Dendritic cell treated with granulocyte-macrophage colony-stimulating factor and Interleukin-4, amounts not matched to agents 40 ng/mL and 50 ng/mL, for 4 days (primary cell): ENCODE measurements at regions not wholly inside any gene's neighbourhood (a gene's known extent, or its start where the extent isn't known, plus 50 kb on each side); places are given as distances from the start of the nearest gene placed in this dataset.

Source experiments
- H3K27ac Mint-ChIP-seq: one replicate; pipeline ENCODE4 v1.8.0; 2022; ENCODE audit warnings: mild to moderate bottlenecking, mixed read lengths
- H3K27me3 Mint-ChIP-seq: one replicate; pipeline ENCODE4 v1.8.0; 2022; ENCODE audit warnings: mild to moderate bottlenecking, mixed read lengths
- H3K36me3 Mint-ChIP-seq: one replicate; pipeline ENCODE4 v1.8.0; 2022; ENCODE audit warnings: low read depth, mixed read lengths
- H3K4me1 Mint-ChIP-seq: one replicate; pipeline ENCODE4 v1.8.0; 2022; ENCODE audit warnings: low read depth, mixed read lengths
- H3K4me3 Mint-ChIP-seq: one replicate; pipeline ENCODE4 v1.8.0; 2022; ENCODE audit warnings: mild to moderate bottlenecking, moderate library complexity, mixed read lengths
- H3K9me3 Mint-ChIP-seq: one replicate; pipeline ENCODE4 v1.8.0; 2022; ENCODE audit warnings: mixed read lengths
- intact Hi-C: fragments of 100-400 bp; cut with micrococcal nuclease; formaldehyde crosslinking; loops from one replicate; pipeline ENCODE4 v1.15.0; 2022

GRCh38 chr12:5210179-5210922 lies 166.7 kb downstream of the KCNA5 start:
- no peaks in the 10 kb centered on the region for H3K9me3 Mint-ChIP-seq
- no peaks in the 10 kb centered on the region for H3K27me3 Mint-ChIP-seq
- H3K27ac Mint-ChIP-seq = no peak overlapping the region
- no peaks in the 10 kb centered on the region for H3K4me1 Mint-ChIP-seq
- H3K36me3 Mint-ChIP-seq = no peaks in the 10 kb centered on the region
- intact Hi-C loops = no loop called here
- H3K4me3 Mint-ChIP-seq = no peak overlapping the region

DNA sequence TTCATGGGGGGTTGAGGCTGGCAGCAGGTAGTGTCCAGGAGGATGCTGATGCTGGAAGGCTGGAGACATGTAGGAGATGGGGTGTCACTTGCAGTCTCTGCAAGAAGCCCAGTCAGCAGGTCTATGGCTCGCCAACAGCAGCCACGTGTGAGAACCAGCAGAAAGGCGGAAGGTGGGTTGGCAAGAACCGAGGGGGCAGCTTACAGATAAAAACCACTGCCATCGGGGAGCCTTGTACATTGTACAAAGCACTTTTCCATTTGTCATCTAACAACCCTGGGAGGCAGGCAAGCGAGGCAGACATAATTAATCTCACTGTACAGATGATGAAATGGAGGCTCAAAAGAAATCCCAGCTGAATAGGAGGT lies 167.2 kb downstream of the KCNA5 start:
- Mint-ChIP-seq H3K4me3 (no peak overlapping the region), H3K36me3 (no peaks in the 10 kb centered on the region), H3K27ac (no peak overlapping the region), H3K27me3 (no peaks in the 10 kb centered on the region), H3K4me1 (no peaks in the 10 kb centered on the region), H3K9me3 (no peaks in the 10 kb centered on the region)
- intact Hi-C loops = no loop called here

GRCh38 chr12:5213336-5213735 lies 169.7 kb downstream of the KCNA5 start:
- H3K4me1 Mint-ChIP-seq = no peaks in the 10 kb centered on the region
- no peak overlapping the region for H3K4me3 Mint-ChIP-seq
- H3K9me3 Mint-ChIP-seq = no peaks in the 10 kb centered on the region
- H3K27ac Mint-ChIP-seq = no peak overlapping the region
- peaks cover 3% of the 10 kb centered on the region for H3K27me3 Mint-ChIP-seq
- intact Hi-C loops = no loop called here
- H3K36me3 Mint-ChIP-seq = no peaks in the 10 kb centered on the region

DNA sequence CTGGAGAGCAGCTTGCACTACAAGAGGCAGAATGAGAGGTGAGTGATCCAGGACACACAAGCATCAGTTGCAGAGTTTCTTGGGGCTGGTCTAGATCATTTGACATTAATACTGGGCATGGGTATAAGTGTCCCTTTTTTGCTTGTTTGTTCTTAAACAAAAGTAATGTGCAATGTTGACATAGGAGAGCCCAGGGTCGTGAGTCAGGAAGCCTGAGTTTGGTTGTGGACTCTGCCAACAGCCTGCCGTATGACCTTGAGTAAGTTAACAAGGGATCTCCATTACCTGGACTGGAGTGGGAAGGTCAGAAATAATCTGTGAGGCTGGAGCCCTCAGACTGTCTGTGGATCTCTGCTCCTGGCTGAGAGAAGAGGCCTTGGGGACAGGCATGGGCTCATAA lies 170.3 kb downstream of the KCNA5 start:
- peaks cover 3% of the 10 kb centered on the region for H3K27me3 Mint-ChIP-seq
- no peak overlapping the region for H3K4me3 Mint-ChIP-seq
- H3K9me3 Mint-ChIP-seq = no peaks in the 10 kb centered on the region
- H3K27ac Mint-ChIP-seq = no peak overlapping the region
- H3K4me1 Mint-ChIP-seq = no peaks in the 10 kb centered on the region
- no peaks in the 10 kb centered on the region for H3K36me3 Mint-ChIP-seq
- intact Hi-C loops = no loop called here

DNA sequence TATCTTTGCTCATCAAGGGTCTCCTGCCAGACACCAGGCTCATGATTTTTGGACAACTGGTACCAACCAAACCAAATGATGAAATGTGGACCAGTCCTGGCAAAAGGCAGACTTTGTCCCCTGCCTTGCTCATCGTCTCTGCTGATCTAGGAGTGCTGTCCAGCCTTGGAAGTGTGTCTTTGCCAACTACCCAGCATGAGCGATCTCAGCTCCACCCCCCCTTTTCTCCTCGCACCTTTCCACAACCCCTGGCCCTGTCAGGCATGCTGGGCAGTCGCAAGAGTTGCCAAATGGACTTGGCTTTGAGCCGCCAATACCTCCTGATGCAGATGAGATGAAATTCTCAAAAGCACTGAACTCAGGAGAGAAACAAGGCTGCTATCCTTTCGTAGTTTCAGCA lies 174.3 kb downstream of the KCNA5 start:
- H3K36me3 Mint-ChIP-seq = no peaks in the 10 kb centered on the region

DNA sequence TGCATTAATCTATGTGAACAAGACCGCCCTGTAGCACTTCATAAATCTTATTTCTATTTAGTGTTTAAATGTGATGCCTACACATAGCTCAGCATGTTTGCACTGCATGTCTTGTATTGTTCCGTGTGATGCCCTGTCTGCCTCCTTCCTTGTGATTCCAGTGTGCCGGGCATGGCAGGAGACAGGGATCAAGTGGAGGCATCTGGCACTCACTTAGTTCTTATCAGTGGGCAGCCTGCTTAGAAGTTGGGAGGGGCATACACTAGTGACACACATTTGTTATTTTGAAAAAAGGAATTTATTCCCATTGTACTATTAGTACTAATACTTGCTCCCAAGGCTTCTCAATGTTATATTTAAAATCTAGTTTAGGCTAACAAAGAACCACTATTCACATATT lies 176.4 kb downstream of the KCNA5 start:
- no peaks in the 10 kb centered on the region for H3K36me3 Mint-ChIP-seq
- peaks cover 3% of the 10 kb centered on the region for H3K27me3 Mint-ChIP-seq
- H3K27ac Mint-ChIP-seq = no peak overlapping the region
- H3K4me3 Mint-ChIP-seq = no peak overlapping the region
- intact Hi-C loops = no loop called here
- H3K9me3 Mint-ChIP-seq = no peaks in the 10 kb centered on the region
- no peaks in the 10 kb centered on the region for H3K4me1 Mint-ChIP-seq

More for the DNA sequence above, 174.3 kb downstream of the KCNA5 start:
- H3K9me3 Mint-ChIP-seq = no peaks in the 10 kb centered on the region
- intact Hi-C loops = no loop called here
- no peaks in the 10 kb centered on the region for H3K4me1 Mint-ChIP-seq
- no peak overlapping the region for H3K4me3 Mint-ChIP-seq
- peaks cover 3% of the 10 kb centered on the region for H3K27me3 Mint-ChIP-seq
- H3K27ac Mint-ChIP-seq = no peak overlapping the region

GRCh38 chr12:5220835-5221234 lies 177.2 kb downstream of the KCNA5 start:
- H3K9me3 Mint-ChIP-seq = no peaks in the 10 kb centered on the region
- H3K36me3 Mint-ChIP-seq = no peaks in the 10 kb centered on the region
- H3K27me3 Mint-ChIP-seq = peaks cover 3% of the 10 kb centered on the region
- intact Hi-C loops = no loop called here
- no peak overlapping the region for H3K4me3 Mint-ChIP-seq
- H3K4me1 Mint-ChIP-seq = no peaks in the 10 kb centered on the region
- H3K27ac Mint-ChIP-seq = no peak overlapping the region

- no peak overlapping the region for H3K4me3 Mint-ChIP-seq
Observed at GRCh38 chr12:5222011-5222461, 178.4 kb downstream of the KCNA5 start.

GRCh38 chr12:5222729-5223128 lies 179.1 kb downstream of the KCNA5 start:
- Mint-ChIP-seq H3K27ac (no peak overlapping the region), H3K4me3 (no peak overlapping the region), H3K4me1 (no peaks in the 10 kb centered on the region), H3K27me3 (peaks cover 2% of the 10 kb centered on the region), H3K36me3 (no peaks in the 10 kb centered on the region), H3K9me3 (no peaks in the 10 kb centered on the region)
- intact Hi-C loops = no loop called here

More at GRCh38 chr12:5222011-5222461, 178.4 kb downstream of the KCNA5 start:
- H3K9me3 Mint-ChIP-seq = no peaks in the 10 kb centered on the region
- peaks cover 2% of the 10 kb centered on the region for H3K27me3 Mint-ChIP-seq
- intact Hi-C loops = no loop called here
- no peak overlapping the region for H3K27ac Mint-ChIP-seq
- no peaks in the 10 kb centered on the region for H3K36me3 Mint-ChIP-seq
- no peaks in the 10 kb centered on the region for H3K4me1 Mint-ChIP-seq

DNA sequence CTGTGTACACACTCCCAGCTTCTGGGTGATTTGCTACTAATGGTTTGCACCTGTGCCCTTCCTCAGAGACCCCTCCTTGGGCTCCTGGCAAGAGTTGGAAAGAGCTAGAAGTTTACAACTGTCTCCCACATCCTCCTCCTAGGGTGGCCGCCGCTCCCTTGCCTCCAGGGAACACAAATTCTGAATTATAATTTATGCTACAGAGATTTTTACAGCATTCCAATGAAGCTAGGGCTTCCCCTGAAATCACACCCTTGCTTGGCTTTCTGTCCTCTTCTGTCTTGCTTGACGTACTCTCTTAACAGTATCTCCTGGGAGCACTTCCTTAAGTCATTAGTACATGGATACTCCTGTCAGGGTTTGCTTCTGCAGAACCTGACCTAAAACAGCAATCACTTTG lies 180.2 kb downstream of the KCNA5 start:
- Mint-ChIP-seq H3K36me3 (no peaks in the 10 kb centered on the region), H3K4me1 (no peaks in the 10 kb centered on the region), H3K27me3 (no peaks in the 10 kb centered on the region), H3K9me3 (peaks cover 9% of the 10 kb centered on the region), H3K4me3 (no peak overlapping the region), H3K27ac (no peak overlapping the region)
- intact Hi-C loops = no loop called here

GRCh38 chr12:5226581-5226980 lies 182.9 kb downstream of the KCNA5 start:
- no peaks in the 10 kb centered on the region for H3K4me1 Mint-ChIP-seq
- peaks cover 11% of the 10 kb centered on the region for H3K9me3 Mint-ChIP-seq
- H3K36me3 Mint-ChIP-seq = no peaks in the 10 kb centered on the region
- H3K27ac Mint-ChIP-seq = no peak overlapping the region
- H3K4me3 Mint-ChIP-seq = no peak overlapping the region
- intact Hi-C loops = no loop called here
- H3K27me3 Mint-ChIP-seq = no peaks in the 10 kb centered on the region

GRCh38 chr12:5227708-5228373 lies 184.2 kb downstream of the KCNA5 start:
- H3K36me3 Mint-ChIP-seq = no peaks in the 10 kb centered on the region
- H3K4me3 Mint-ChIP-seq = no peak overlapping the region
- no peaks in the 10 kb centered on the region for H3K27me3 Mint-ChIP-seq
- peaks cover 11% of the 10 kb centered on the region for H3K9me3 Mint-ChIP-seq
- intact Hi-C loops = no loop called here
- H3K27ac Mint-ChIP-seq = no peak overlapping the region
- H3K4me1 Mint-ChIP-seq = no peaks in the 10 kb centered on the region

- intact Hi-C loops = no loop called here
- H3K4me3 Mint-ChIP-seq = no peak overlapping the region
- no peaks in the 10 kb centered on the region for H3K36me3 Mint-ChIP-seq
- H3K9me3 Mint-ChIP-seq = peaks cover 11% of the 10 kb centered on the region
- H3K4me1 Mint-ChIP-seq = no peaks in the 10 kb centered on the region
- no peak overlapping the region for H3K27ac Mint-ChIP-seq
- H3K27me3 Mint-ChIP-seq = no peaks in the 10 kb centered on the region
Observed at GRCh38 chr12:5230156-5230555, 186.5 kb downstream of the KCNA5 start.

GRCh38 chr12:5230861-5231260 lies 187.2 kb downstream of the KCNA5 start:
- intact Hi-C loops = no loop called here
- Mint-ChIP-seq H3K9me3 (peaks cover 11% of the 10 kb centered on the region), H3K4me1 (no peaks in the 10 kb centered on the region), H3K36me3 (no peaks in the 10 kb centered on the region), H3K27ac (no peak overlapping the region), H3K27me3 (no peaks in the 10 kb centered on the region), H3K4me3 (no peak overlapping the region)

DNA sequence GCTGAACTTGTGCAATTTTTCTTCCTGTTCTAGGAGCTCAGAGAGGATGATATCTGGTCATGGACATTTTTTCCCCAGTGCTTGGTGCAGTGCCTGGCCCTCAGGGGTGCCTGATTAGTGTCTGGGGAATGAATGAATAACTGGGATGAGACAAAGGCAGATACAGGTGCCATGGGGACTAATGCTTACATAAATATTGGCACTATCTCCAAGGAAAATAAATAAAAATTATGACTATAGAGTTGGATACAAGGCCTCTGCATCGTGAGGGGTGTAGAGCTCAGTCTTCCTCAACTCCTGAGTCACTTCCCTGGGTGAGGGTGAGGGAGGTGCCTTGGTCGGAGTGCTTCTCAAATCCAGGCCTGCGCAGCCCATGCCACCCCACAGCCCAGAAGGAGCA lies 188.6 kb downstream of the KCNA5 start:
- no peaks in the 10 kb centered on the region for H3K27me3 Mint-ChIP-seq
- intact Hi-C loops = no loop called here
- H3K4me3 Mint-ChIP-seq = no peak overlapping the region
- H3K9me3 Mint-ChIP-seq = peaks cover 11% of the 10 kb centered on the region
- H3K27ac Mint-ChIP-seq = no peak overlapping the region
- H3K4me1 Mint-ChIP-seq = no peaks in the 10 kb centered on the region
- H3K36me3 Mint-ChIP-seq = no peaks in the 10 kb centered on the region
